ENCODE measurements at regions not wholly inside any gene's neighbourhood (a gene's known extent, or its start where the extent isn't known, plus 50 kb on each side); places are given as distances from the start of the nearest gene placed in this dataset.

DNA sequence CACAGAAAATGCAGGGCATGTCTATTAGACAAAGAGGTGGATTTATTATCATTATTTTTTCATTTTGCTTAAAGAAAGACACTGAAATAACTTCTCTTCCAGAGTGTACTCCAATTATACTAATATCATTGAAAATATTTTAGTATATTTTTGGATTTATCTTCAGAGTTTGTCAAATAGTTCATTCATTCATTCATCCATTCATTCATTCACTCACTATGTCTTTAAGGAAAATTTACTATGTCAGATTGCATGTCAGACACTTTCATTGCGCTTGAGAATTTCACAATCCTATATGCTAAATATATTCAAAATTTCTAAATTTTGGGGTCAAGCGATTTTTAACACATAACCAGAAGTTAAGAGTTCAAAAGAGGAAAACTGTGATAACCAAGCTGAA lies 479.1 kb downstream of the ZEB2 start:
- TF ChIP-seq, protein P1, sequence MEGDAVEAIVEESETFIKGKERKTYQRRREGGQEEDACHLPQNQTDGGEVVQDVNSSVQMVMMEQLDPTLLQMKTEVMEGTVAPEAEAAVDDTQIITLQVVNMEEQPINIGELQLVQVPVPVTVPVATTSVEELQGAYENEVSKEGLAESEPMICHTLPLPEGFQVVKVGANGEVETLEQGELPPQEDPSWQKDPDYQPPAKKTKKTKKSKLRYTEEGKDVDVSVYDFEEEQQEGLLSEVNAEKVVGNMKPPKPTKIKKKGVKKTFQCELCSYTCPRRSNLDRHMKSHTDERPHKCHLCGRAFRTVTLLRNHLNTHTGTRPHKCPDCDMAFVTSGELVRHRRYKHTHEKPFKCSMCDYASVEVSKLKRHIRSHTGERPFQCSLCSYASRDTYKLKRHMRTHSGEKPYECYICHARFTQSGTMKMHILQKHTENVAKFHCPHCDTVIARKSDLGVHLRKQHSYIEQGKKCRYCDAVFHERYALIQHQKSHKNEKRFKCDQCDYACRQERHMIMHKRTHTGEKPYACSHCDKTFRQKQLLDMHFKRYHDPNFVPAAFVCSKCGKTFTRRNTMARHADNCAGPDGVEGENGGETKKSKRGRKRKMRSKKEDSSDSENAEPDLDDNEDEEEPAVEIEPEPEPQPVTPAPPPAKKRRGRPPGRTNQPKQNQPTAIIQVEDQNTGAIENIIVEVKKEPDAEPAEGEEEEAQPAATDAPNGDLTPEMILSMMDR (conservative IDR thresholded peaks at IDR 0.05; ENCODE audit: low read depth, low read length), result no peak
- TF ChIP-seq EZH2 (IDR thresholded peaks at IDR 0.05; ENCODE audit: borderline replicate concordance, low read depth, low read length, poor library complexity, severe bottlenecking), result no peak
